ENCODE measurements at regions not wholly inside any gene's neighbourhood (a gene's known extent, or its start where the extent isn't known, plus 50 kb on each side); places are given as distances from the start of the nearest gene placed in this dataset.
A peak's percentile ranks its signal among the peaks of the same experiment; 100 is the strongest.

DNA sequence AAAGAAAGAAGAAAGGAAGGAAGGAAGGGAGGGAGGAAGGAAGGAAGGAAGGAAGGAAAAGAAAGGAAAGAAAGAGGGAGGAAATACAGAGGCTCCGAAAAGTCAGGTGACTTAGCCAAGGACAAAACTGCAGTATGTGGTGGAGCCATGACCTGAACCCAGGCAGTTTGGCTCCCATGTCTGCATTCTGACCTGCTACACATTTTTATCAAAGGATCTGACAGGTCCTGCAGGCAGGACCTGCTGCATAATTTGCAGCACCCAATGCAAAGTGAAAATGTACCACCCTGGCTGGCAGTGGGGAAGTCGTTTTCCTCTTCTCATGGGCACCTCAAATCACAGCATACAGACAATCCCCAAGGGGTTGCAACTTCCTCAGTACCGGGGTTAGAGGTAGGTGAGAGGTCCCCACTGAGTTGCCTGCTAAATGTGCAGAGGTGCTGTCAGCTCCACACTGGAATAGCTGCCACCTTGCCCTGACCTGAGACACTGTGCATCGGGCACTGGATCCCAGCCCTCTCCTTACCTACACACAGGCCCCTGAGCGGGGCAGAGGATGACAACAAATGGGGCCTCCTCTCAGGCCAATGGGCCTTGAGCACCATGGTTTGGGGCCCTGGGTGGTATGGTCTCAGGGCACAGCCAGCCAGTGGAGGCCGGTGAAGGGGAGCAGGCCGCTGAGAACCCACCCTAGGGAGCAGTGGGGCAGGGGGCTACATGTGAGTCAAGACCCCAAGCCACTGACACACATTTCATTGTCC is 175.1 kb downstream of the SHQ1 start:
- CTCF ChIA-PET: no interaction called here

DNA sequence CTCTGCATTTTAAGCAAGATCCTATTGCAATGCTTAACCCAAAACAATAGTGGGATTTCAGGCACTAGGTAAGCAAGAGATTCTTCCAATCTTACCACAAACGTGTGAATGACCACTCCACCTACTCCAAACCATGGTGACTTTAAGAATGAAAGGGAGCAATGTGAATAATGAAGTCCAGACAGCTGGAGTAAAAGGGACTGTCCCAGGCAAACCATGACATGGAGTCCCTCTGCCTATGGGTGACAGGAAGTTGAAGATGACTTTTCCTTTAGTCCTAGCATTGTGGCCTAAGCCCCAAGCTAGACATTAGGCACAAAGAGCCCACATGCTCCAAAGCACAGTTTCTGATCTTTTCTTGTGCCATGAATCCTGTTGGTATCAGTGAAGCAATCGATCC is 179.0 kb downstream of the SHQ1 start:
- H3K9me3 Mint-ChIP-seq: no peaks in the 10 kb centered on the region
- POLR2A ChIA-PET: no interaction called here
- CTCF ChIA-PET: no interaction called here
- no peaks in the 10 kb centered on the region for H3K4me1 Mint-ChIP-seq
- H3K27ac Mint-ChIP-seq: no peak overlapping the region
- no peak overlapping the region for H3K4me3 Mint-ChIP-seq
- H3K27me3 Mint-ChIP-seq: no peaks in the 10 kb centered on the region
- no peaks in the 10 kb centered on the region for H3K36me3 Mint-ChIP-seq (ENCODE audit: low read depth)
- no peak for DNase-seq

More for the DNA sequence above, 175.1 kb downstream of the SHQ1 start:
- H3K36me3 Mint-ChIP-seq (ENCODE audit: low read depth): no peaks in the 10 kb centered on the region
- H3K4me1 Mint-ChIP-seq: no peaks in the 10 kb centered on the region
- no peak overlapping the region for H3K4me3 Mint-ChIP-seq
- no peaks in the 10 kb centered on the region for H3K9me3 Mint-ChIP-seq
- no peaks in the 10 kb centered on the region for H3K27me3 Mint-ChIP-seq
- H3K27ac Mint-ChIP-seq: no peak overlapping the region
- POLR2A ChIA-PET: no interaction called here
- no peak for DNase-seq

DNA sequence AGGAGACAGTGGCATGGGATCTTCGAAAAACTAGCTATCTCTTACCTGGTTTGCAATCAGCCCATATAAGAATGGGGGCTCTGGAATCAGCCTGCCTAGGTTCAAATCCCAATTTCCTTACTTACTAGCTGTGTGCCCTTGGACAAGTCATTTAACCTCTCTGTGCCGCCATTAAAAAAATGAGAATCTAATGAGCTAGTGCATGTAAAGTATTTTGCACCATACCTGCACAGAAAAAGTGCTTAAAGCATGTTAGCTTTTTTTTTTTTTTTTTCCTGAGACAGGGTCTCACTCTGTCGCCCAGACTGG is 181.8 kb downstream of the SHQ1 start:
- DNase-seq: no peak
- H3K27ac Mint-ChIP-seq: no peak overlapping the region
- H3K27me3 Mint-ChIP-seq: no peaks in the 10 kb centered on the region
- H3K4me3 Mint-ChIP-seq: no peak overlapping the region
- H3K36me3 Mint-ChIP-seq (ENCODE audit: low read depth): no peaks in the 10 kb centered on the region
- ChIA-PET CTCF (interaction anchor here (0.7 to 2.9 kb wide), 18 partner anchors 9 to 791 kb away, joined by 3 to 78 read pairs (median 4); no protein-coding TSS in a partner anchor), POLR2A (interaction anchor here (0.9 to 1.1 kb wide), 2 partner anchors 149 to 156 kb away, joined by 3 read pairs; no protein-coding TSS in a partner anchor)
- H3K4me1 Mint-ChIP-seq: no peaks in the 10 kb centered on the region
- H3K9me3 Mint-ChIP-seq: no peaks in the 10 kb centered on the region

DNA sequence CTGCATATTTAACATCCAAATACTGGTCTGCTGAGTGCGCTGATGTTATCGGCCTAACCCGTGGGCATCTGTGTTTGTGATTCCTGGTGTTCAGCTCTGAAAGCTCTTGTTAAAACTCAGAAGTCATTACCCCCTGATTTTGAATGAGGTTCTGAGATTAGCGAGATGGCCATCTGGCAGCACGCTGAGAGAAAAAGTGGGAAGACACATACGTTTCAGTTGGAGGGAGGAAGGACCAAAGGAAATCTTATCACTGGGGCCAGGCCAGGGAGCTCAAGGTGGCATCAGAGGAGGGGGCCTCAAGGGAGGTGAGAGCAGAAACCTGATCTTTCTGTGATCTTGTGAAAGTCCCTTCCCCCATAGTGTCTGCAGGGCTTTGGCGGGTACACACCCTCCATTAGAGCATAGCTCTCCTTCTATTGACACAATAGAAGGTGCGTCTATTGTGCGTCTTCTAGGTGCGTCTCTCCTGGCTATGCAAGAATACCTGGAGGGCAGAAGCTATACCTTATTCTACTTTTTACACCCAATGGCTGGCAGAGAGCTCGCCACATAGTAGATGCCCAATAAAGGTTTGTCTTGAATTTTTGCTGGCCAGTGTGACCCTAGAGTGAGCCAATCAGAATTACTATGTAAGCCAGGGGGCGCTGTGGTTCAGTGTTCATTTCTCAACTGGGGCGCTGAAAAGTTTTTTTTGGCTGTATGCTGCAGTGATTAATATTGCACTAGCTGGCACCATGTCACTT is 182.4 kb downstream of the SHQ1 start:
- Mint-ChIP-seq H3K27ac (no peak overlapping the region), H3K4me1 (no peaks in the 10 kb centered on the region), H3K4me3 (no peak overlapping the region), H3K27me3 (no peaks in the 10 kb centered on the region), H3K9me3 (no peaks in the 10 kb centered on the region), H3K36me3 (ENCODE audit: low read depth) (no peaks in the 10 kb centered on the region)
- CTCF ChIA-PET: interaction anchor here (0.7 to 2.9 kb wide), 20 partner anchors 8 to 790 kb away, joined by 3 to 78 read pairs (median 4); no protein-coding TSS in a partner anchor
- peak; percentile 53 for DNase-seq
- POLR2A ChIA-PET: interaction anchor here (0.9 to 1.1 kb wide), 2 partner anchors 149 to 156 kb away, joined by 3 read pairs; no protein-coding TSS in a partner anchor

DNA sequence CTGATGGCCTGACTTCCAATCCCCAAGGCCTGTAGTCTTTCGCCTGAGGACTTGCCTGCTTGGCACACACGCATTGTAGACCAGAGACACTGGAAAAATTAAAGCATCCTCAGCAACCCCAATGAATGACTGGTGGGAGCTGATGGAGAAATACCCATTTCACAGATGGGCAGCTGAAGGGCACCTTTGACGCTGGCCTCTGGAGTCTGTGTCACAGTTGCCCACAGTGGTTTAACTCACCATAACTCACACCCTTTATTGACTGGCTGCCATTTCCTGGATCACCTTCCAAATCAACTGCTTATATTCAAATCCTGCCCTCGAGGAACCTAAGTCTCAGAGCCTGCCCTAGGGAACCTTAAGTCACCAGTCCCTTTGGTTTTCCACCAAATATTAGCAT is 183.1 kb downstream of the SHQ1 start:
- H3K36me3 Mint-ChIP-seq (ENCODE audit: low read depth): no peaks in the 10 kb centered on the region

DNA sequence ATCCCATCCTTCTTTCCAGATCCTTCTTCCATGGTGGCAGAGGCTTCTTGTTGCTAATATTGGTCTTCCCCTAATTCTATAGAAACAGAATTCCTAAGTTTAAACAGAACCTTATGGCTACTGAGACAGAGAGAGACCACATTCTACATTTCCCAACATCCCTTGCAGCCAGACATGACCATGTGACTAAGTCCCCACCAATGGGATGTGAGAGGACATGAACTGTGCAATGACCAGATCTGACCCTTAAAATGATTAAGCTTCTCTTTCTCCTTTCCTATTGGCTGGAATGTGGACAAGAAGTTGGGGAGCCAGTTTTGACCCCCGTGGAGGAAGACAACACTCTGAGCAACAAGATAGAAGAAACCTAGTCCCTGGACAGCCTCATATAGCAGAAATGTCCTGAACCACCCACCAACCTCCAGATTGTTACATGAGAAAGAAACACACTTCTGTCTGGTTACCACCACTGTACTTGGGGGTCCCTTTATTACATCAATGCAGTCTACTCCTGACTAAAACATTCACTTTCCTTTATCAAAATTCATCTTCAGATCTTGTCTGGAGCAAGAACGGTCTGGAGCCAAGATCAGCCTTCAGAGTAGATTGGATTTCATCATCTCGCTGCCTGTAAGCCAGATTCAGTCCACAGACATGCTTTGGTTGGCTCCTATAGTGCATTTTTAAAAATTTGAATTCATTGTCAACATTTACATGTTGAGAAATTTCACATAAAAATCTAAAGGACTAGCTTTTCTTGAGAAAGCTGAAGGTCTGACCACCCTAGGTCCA is 183.9 kb downstream of the SHQ1 start:
- POLR2A ChIA-PET: no interaction called here
- CTCF ChIA-PET: interaction anchor here (1.9 kb wide), 1 partner anchor 151 kb away, joined by 5 read pairs; no protein-coding TSS in a partner anchor

More for the DNA sequence above, 183.1 kb downstream of the SHQ1 start:
- Mint-ChIP-seq H3K4me1 (no peaks in the 10 kb centered on the region), H3K4me3 (no peak overlapping the region), H3K9me3 (no peaks in the 10 kb centered on the region), H3K27ac (no peak overlapping the region), H3K27me3 (no peaks in the 10 kb centered on the region)
- ChIA-PET CTCF (interaction anchor here (0.9 to 2.9 kb wide), 8 partner anchors 7 to 421 kb away, joined by 3 to 78 read pairs (median 4); no protein-coding TSS in a partner anchor), POLR2A (no interaction called here)
- DNase-seq: no peak

DNA sequence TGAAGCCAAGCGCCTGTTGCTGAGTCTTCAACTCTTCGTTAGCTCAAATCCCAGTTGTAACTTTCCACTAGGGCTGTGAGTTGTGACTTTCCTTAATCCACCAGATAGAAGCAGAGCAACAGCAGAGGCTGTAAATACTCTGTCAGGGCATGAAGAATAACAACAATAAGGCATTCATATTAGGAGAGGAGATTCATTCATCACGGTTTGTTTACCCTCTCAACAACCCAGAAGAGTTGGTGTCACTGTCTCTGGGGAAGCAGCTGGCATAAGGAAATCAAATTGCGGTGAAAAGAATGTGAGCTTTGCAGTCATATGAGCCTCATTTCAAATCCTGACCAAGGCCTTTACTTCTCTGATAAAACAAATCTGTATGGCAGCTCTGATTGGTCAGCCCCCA is 184.8 kb downstream of the SHQ1 start:
- ChIA-PET CTCF (no interaction called here), POLR2A (no interaction called here)
- H3K27ac Mint-ChIP-seq: no peak overlapping the region
- no peaks in the 10 kb centered on the region for H3K36me3 Mint-ChIP-seq (ENCODE audit: low read depth)
- no peaks in the 10 kb centered on the region for H3K27me3 Mint-ChIP-seq
- peaks cover 2% of the 10 kb centered on the region for H3K9me3 Mint-ChIP-seq
- H3K4me3 Mint-ChIP-seq: no peak overlapping the region
- no peak for DNase-seq
- no peaks in the 10 kb centered on the region for H3K4me1 Mint-ChIP-seq

More for the DNA sequence above, 183.9 kb downstream of the SHQ1 start:
- Mint-ChIP-seq H3K27me3 (no peaks in the 10 kb centered on the region), H3K4me1 (no peaks in the 10 kb centered on the region), H3K9me3 (peaks cover 2% of the 10 kb centered on the region), H3K36me3 (ENCODE audit: low read depth) (no peaks in the 10 kb centered on the region), H3K4me3 (no peak overlapping the region), H3K27ac (no peak overlapping the region)
- no peak for DNase-seq

DNA sequence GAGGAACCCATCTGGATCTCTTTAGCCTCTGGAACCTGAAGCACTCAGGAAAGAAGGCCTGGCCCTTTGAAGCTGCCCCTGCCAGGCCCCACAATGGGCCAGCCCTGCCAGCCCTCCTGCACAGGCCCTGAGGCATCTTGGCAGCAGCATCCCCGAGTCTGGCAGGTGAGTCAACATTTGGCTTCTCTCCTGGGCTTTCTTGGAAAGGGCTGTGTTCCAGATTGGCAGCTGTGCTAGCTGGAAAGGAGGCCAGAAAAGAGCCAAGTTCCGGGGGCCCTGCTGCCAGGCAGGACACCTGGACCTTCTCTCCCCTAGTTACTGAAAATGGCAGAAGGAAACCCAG is 187.2 kb downstream of the SHQ1 start:
- no peaks in the 10 kb centered on the region for H3K27me3 Mint-ChIP-seq
- H3K9me3 Mint-ChIP-seq: peaks cover 2% of the 10 kb centered on the region
- no peak overlapping the region for H3K4me3 Mint-ChIP-seq
- no peaks in the 10 kb centered on the region for H3K36me3 Mint-ChIP-seq (ENCODE audit: low read depth)
- CTCF ChIA-PET: no interaction called here
- peaks cover 5% of the 10 kb centered on the region for H3K4me1 Mint-ChIP-seq
- no peak for DNase-seq
- POLR2A ChIA-PET: no interaction called here
- H3K27ac Mint-ChIP-seq: no peak overlapping the region

DNA sequence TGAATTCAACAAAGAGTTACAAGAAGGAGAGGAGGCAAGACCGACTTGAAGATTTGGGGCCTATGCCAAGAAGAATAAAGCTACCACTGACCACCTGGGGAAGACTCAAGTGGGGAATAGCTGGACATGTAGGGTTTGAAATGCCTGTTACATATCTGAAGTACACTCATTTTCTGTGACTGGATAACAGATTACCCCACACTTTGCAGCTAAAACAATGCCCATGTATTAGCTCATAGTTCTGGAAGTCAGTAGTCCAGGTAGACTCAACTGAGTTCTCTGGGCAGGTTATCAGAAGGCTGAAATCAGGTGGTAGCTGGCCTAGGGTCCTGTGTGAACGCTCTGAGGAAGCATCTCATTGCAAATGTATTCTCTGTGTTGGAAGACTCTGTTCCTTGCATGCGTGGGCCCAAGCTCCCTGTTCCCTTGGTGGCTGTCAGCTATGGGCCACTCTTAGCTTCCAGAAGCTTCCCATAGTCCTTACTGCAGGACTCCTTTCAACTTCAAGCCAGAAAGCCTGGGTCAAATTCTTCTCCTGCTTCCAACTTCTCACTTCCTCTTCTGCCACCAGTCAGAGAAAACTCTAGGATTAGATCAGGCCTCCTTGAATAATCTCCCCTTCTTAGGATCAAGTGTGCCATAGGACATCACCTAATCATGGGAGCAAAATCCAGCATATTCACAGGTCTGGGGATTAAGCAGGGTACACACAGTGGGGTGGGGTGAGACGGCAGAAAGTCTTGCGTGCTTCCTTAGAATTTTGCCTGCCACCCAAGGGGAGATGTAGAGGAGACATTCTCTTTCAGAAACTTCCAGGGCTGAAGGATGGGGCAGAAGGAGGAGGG is 187.8 kb downstream of the SHQ1 start:
- ChIA-PET POLR2A (no interaction called here), CTCF (no interaction called here)
- peaks cover 5% of the 10 kb centered on the region for H3K4me1 Mint-ChIP-seq
- no peaks in the 10 kb centered on the region for H3K36me3 Mint-ChIP-seq (ENCODE audit: low read depth)
- H3K4me3 Mint-ChIP-seq: no peak overlapping the region
- no peak overlapping the region for H3K27ac Mint-ChIP-seq
- peaks cover 2% of the 10 kb centered on the region for H3K9me3 Mint-ChIP-seq
- no peaks in the 10 kb centered on the region for H3K27me3 Mint-ChIP-seq
- no peak for DNase-seq

DNA sequence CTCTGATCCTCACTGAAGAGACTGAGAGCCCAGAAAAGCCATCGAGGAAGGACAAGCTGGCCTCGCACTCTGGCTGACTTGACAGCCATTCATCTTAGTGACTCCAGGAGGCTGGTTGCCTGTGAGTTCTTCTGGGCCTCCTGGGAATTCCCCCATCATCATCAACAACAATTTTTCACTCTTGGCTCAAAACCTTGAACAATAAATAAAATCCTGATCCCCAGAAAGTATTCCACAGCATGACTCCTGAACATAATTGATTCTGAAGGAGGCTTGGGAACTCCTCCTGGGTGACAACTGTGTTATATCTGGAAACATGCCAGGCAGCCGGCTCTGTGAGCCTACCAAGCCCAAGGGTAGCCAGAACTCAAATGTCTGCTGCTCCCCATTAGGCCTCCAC is 188.6 kb downstream of the SHQ1 start:
- Mint-ChIP-seq H3K9me3 (peaks cover 5% of the 10 kb centered on the region), H3K4me1 (peaks cover 5% of the 10 kb centered on the region), H3K27ac (no peak overlapping the region), H3K27me3 (peaks cover 4% of the 10 kb centered on the region), H3K36me3 (ENCODE audit: low read depth) (no peaks in the 10 kb centered on the region), H3K4me3 (no peak overlapping the region)
- CTCF ChIA-PET: no interaction called here
- POLR2A ChIA-PET: no interaction called here
- no peak for DNase-seq

DNA sequence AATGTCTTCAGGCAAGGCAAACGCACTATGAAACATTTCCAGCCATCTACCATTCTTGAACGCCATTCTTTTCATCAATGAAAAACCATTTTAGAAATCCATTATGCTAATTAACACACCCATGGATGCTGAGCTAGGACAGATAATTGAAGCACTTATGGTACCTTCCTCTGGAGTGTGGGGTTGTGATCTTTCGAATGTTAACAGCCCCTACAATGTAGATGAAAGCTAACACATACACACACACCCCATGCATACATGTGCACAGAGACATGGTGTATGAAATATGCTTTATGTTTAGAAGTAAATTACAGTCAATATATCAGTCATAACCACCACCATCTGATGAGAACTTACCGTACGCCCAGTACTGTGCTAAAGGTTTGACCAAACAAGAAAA is 189.1 kb downstream of the SHQ1 start:
- ChIA-PET CTCF (no interaction called here), POLR2A (no interaction called here)
- Mint-ChIP-seq H3K36me3 (ENCODE audit: low read depth) (no peaks in the 10 kb centered on the region), H3K9me3 (peaks cover 7% of the 10 kb centered on the region), H3K27ac (no peak overlapping the region), H3K27me3 (peaks cover 6% of the 10 kb centered on the region), H3K4me1 (peaks cover 5% of the 10 kb centered on the region), H3K4me3 (no peak overlapping the region)
- no peak for DNase-seq

DNA sequence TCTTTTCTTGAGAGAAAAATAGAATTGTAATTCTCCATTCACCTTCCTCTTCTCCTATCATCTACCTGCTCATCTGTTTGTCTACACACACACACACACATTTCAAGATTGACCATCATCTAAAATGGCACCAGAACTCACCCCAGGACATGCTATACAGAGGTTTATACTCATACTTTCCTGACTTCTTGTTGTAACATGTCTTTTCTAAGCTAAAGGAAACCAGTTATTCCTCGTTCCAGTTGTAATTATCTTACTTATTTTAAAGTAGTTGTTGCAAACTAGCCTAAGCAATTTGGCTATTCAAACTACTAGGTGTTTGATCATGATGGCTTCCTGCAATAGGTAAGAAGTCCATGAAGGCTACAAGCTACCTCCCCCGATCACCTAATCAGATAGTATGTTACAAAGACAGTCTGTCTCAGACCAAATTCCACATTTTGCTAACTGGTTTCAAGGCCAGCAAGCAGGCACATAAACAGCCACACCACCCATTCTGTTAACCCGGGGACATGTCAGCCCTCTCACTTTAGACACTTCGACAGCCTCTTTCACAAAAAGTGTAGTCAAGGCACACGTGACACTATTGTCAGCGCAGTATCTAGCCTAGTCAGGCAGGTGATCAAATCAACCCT is 189.7 kb downstream of the SHQ1 start:
- Mint-ChIP-seq H3K9me3 (peaks cover 7% of the 10 kb centered on the region), H3K4me3 (no peak overlapping the region), H3K27ac (no peak overlapping the region), H3K36me3 (ENCODE audit: low read depth) (no peaks in the 10 kb centered on the region), H3K27me3 (peaks cover 6% of the 10 kb centered on the region), H3K4me1 (peaks cover 5% of the 10 kb centered on the region)
- ChIA-PET POLR2A (no interaction called here), CTCF (interaction anchor here (1.7 kb wide), 1 partner anchor 8 kb away, joined by 8 read pairs; no protein-coding TSS in a partner anchor)
- DNase-seq: no peak
